Epithelial cell of proximal tubule (primary cell): ENCODE measurements at regions not wholly inside any gene's neighbourhood (a gene's known extent, or its start where the extent isn't known, plus 50 kb on each side); places are given as distances from the start of the nearest gene placed in this dataset.
"Not testable (repeated sequence)": the region's sequence is repeated elsewhere in the genome, so short reads cannot be mapped to it uniquely, and the experiment has no call there.

Experiments used
- DNase-seq: peaks from one replicate; pipeline ENCODE4 v3.0.0-alpha.2; 2011; ENCODE audit warnings: low read depth
- H3K4me3 ChIP-seq: 2 replicates; pipeline ENCODE4 v1.5.1; 2011; ENCODE audit warnings: low read depth, mild to moderate bottlenecking, low read length
- CTCF ChIP-seq: conservative IDR thresholded peaks from 2 replicates; pipeline ENCODE4 v1.5.1; 2012; ENCODE audit warnings: low read depth, mild to moderate bottlenecking, low read length

- H3K4me3 ChIP-seq = no peak overlapping the region
- DNase-seq = no peak
- no peak for TF ChIP-seq CTCF
Observed at GRCh38 chr10:33655165-33655815, 320.8 kb upstream of the NRP1 start.

DNA sequence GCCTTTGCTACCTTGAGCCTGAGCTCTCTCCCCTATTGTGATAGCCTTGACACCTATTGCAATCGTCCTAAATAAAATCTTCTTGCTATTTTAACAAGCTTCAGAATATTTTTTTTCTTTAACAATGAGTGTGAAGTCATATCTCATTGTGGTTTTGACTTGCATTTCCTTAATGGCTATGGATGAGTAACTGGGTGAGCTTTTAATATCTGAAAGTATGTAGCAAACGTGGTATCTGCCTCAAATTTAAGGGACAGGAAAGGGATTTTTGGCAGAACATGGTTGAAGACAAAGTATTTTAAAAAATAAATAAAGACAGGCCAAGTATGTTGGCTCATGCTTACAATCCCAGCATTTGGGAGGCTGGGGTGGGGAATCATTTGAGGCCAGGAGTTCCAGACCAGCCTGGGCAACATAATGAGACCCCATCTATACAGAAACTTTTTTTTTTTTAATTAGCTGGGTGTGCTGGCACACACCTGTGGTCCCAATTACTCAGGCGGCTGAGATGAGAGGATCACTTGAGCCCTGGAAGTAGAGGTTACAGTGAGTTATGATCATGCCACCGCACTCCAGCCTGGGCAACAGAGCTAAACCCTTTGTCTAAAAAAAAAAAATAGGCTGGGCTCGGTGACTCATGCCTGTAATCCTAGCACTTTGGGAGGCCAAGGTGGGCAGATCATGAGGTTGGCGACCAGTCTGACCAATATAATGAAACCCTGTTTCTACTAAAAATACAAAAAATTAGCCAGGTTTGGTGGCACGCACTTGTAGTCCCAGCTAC lies 319.3 kb upstream of the NRP1 start:
- no peak overlapping the region for H3K4me3 ChIP-seq
- TF ChIP-seq CTCF = no peak
- DNase-seq = no peak

- no peak for TF ChIP-seq CTCF
- H3K4me3 ChIP-seq = no peak overlapping the region
- no peak for DNase-seq
Observed at GRCh38 chr10:33652870-33653269, 318.4 kb upstream of the NRP1 start.

GRCh38 chr10:33650131-33650530 lies 315.7 kb upstream of the NRP1 start:
- DNase-seq, H3K4me3 ChIP-seq: not testable (repeated sequence)

GRCh38 chr10:33643042-33643441 lies 308.6 kb upstream of the NRP1 start:
- peak; percentile 32 for DNase-seq
- TF ChIP-seq CTCF = no peak
- H3K4me3 ChIP-seq = no peak overlapping the region

DNA sequence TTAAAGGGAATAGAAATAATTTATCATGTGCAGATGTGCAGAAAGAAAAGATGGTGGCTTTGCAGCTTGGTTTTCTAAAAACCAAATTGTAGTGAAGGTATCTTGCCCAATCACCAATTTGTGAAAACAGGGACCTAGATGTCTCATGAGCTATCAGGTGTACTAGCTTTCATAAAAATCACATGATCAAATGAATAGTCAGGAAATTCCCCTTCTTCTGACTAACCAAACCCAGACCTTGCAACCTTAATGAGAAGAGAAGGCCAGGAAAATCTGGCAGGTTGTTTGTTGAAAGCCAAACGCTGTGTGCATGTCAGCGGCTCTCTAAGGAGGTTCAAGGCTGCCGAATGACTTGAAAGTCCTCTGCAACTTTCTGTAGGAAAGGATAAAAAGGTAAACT lies 304.4 kb upstream of the NRP1 start:
- DNase-seq = peak; percentile 52
- no peak for TF ChIP-seq CTCF
- no peak overlapping the region for H3K4me3 ChIP-seq

GRCh38 chr10:33638374-33638773 lies 303.9 kb upstream of the NRP1 start:
- DNase-seq = no peak
- no peak for TF ChIP-seq CTCF
- no peak overlapping the region for H3K4me3 ChIP-seq
